ENCODE measurements at regions not wholly inside any gene's neighbourhood (a gene's known extent, or its start where the extent isn't known, plus 50 kb on each side); places are given as distances from the start of the nearest gene placed in this dataset.

DNA sequence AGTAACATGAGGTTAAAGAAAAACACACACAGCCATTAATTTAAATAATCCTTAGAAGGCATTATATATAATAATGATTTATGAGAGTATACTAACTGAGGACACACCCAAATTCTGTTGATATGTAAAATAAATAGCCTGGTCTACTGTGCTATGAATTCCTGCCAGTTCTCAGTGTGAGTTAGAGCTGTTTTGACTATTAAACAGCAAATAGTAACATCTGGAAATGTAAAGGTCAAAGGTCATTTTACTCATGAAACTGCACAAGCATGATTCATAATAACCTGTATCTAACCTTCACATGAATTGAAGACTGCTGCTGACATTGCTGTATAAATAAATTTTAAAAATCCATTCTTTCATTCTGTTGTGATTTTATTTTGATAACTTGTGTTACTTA is 966.7 kb downstream of the SLC6A15 start:
- Mint-ChIP-seq H3K27ac (no peak overlapping the region), H3K9me3 (peaks cover 15 to 16% of the 10 kb centered on the region in 2 donors), H3K36me3 (no peaks in the 10 kb centered on the region), H3K4me1 (no peaks in the 10 kb centered on the region), H3K27me3 (ENCODE audit: low read depth in 2 of 2) (no peaks in the 10 kb centered on the region), H3K4me3 (no peak overlapping the region)
- Histone ChIP-seq H3K9me3 (ENCODE audit: control insufficient read depth, insufficient read depth, low read length) (peaks cover 3% of the 10 kb centered on the region), H3K4me3 (ENCODE audit: low read length) (no peak overlapping the region), H3K36me3 (ENCODE audit: control insufficient read depth, insufficient read depth, low read length) (no peaks in the 10 kb centered on the region), H3K27me3 (ENCODE audit: control insufficient read depth, insufficient read depth, low read length) (no peaks in the 10 kb centered on the region), H3K4me1 (ENCODE audit: control insufficient read depth, insufficient read depth, low read length) (no peaks in the 10 kb centered on the region), H3K27ac (ENCODE audit: low read length) (no peak overlapping the region)
- TF ChIP-seq, protein P1, sequence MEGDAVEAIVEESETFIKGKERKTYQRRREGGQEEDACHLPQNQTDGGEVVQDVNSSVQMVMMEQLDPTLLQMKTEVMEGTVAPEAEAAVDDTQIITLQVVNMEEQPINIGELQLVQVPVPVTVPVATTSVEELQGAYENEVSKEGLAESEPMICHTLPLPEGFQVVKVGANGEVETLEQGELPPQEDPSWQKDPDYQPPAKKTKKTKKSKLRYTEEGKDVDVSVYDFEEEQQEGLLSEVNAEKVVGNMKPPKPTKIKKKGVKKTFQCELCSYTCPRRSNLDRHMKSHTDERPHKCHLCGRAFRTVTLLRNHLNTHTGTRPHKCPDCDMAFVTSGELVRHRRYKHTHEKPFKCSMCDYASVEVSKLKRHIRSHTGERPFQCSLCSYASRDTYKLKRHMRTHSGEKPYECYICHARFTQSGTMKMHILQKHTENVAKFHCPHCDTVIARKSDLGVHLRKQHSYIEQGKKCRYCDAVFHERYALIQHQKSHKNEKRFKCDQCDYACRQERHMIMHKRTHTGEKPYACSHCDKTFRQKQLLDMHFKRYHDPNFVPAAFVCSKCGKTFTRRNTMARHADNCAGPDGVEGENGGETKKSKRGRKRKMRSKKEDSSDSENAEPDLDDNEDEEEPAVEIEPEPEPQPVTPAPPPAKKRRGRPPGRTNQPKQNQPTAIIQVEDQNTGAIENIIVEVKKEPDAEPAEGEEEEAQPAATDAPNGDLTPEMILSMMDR (IDR thresholded peaks at IDR 0.05) = no peak
- intact Hi-C loops (cut with micrococcal nuclease) = no loop called here
- DNase-seq = no peak
- ATAC-seq = no peak

- no peak overlapping the region for H3K4me3 ChIP-seq (ENCODE audit: low read length)
- intact Hi-C loops (cut with micrococcal nuclease) = no loop called here
- peaks cover 3% of the 10 kb centered on the region for H3K9me3 ChIP-seq (ENCODE audit: control insufficient read depth, insufficient read depth, low read length)
- ATAC-seq (no peak), DNase-seq (no peak)
- H3K27me3 ChIP-seq (ENCODE audit: control insufficient read depth, insufficient read depth, low read length) = no peaks in the 10 kb centered on the region
- H3K4me1 ChIP-seq (ENCODE audit: control insufficient read depth, insufficient read depth, low read length) = no peaks in the 10 kb centered on the region
- no peak overlapping the region for H3K4me3 Mint-ChIP-seq
- no peaks in the 10 kb centered on the region for H3K36me3 ChIP-seq (ENCODE audit: control insufficient read depth, insufficient read depth, low read length)
- no peaks in the 10 kb centered on the region for H3K36me3 Mint-ChIP-seq
- TF ChIP-seq, protein P1 (IDR thresholded peaks at IDR 0.05) = no peak
- H3K9me3 Mint-ChIP-seq = peaks cover 4 to 6% of the 10 kb centered on the region in 2 donors
- H3K27me3 Mint-ChIP-seq (ENCODE audit: low read depth in 2 of 2) = no peaks in the 10 kb centered on the region
- no peaks in the 10 kb centered on the region for H3K4me1 Mint-ChIP-seq
- no peak overlapping the region for H3K27ac ChIP-seq (ENCODE audit: low read length)
- H3K27ac Mint-ChIP-seq = no peak overlapping the region
Observed at GRCh38 chr12:83939718-83940117, 972.9 kb downstream of the SLC6A15 start.

DNA sequence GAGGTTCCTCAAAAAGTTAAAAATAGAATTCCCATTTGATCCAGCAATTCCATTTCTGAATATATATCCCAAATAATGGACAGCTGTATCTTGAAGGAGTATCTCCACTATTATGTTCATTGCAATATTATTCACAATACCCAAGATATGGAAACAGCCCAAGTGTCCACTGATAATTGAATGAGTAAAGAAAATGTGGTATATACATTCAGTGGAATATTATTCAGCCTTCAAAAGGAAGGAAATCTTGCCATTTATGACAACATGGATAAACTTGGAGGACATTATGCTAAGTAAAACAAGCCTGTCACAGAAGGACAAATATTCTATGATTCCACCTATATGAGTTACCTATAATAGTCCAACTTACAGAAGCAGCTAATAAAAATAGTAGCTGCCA is 979.0 kb downstream of the SLC6A15 start:
- H3K27ac Mint-ChIP-seq = no peak overlapping the region

DNA sequence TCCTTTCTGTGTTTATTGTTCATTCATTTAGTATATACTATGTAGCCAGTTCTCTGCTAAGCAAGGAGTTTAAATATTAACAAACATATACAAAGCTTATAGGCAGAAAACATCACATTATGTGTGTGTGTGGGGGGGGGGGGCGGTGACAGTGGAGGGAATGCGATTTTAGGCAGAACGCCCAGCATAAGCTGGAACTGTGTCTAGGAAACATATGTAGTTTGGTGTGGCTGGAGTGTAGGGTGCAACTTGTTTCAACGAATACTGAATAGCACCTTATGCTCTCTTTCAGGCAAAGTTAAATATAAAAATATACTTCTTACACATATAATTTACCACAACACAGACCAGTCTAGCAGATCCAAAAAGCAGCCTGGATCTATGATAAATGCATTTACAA is 980.6 kb downstream of the SLC6A15 start:
- H3K4me1 ChIP-seq (ENCODE audit: control insufficient read depth, insufficient read depth, low read length) = no peaks in the 10 kb centered on the region
- ATAC-seq (no peak), DNase-seq (no peak)
- no peaks in the 10 kb centered on the region for H3K27me3 Mint-ChIP-seq (ENCODE audit: low read depth in 2 of 2)
- no peak overlapping the region for H3K4me3 Mint-ChIP-seq
- H3K36me3 ChIP-seq (ENCODE audit: control insufficient read depth, insufficient read depth, low read length) = no peaks in the 10 kb centered on the region
- no peak overlapping the region for H3K27ac ChIP-seq (ENCODE audit: low read length)
- H3K27me3 ChIP-seq (ENCODE audit: control insufficient read depth, insufficient read depth, low read length) = no peaks in the 10 kb centered on the region
- H3K4me1 Mint-ChIP-seq = no peaks in the 10 kb centered on the region
- TF ChIP-seq, protein P1 (IDR thresholded peaks at IDR 0.05) = no peak
- peaks cover 7 to 18% of the 10 kb centered on the region in 2 donors for H3K9me3 Mint-ChIP-seq
- intact Hi-C loops (cut with micrococcal nuclease) = no loop called here
- WGBS (ENCODE audit: insufficient coverage) = 92% methylated on average over 3 of the region's 4 CpGs
- no peaks in the 10 kb centered on the region for H3K9me3 ChIP-seq (ENCODE audit: control insufficient read depth, insufficient read depth, low read length)
- H3K36me3 Mint-ChIP-seq = peaks cover 8% of the 10 kb centered on the region
- H3K27ac Mint-ChIP-seq = no peak overlapping the region
- no peak overlapping the region for H3K4me3 ChIP-seq (ENCODE audit: low read length)

More for the DNA sequence above, 979.0 kb downstream of the SLC6A15 start:
- no peak for ATAC-seq
- Histone ChIP-seq H3K27me3 (ENCODE audit: control insufficient read depth, insufficient read depth, low read length) (no peaks in the 10 kb centered on the region), H3K4me1 (ENCODE audit: control insufficient read depth, insufficient read depth, low read length) (no peaks in the 10 kb centered on the region), H3K36me3 (ENCODE audit: control insufficient read depth, insufficient read depth, low read length) (no peaks in the 10 kb centered on the region), H3K4me3 (ENCODE audit: low read length) (no peak overlapping the region), H3K27ac (ENCODE audit: low read length) (no peak overlapping the region), H3K9me3 (ENCODE audit: control insufficient read depth, insufficient read depth, low read length) (no peaks in the 10 kb centered on the region)
- H3K4me3 Mint-ChIP-seq = no peak overlapping the region
- DNase-seq = no peak
- no peaks in the 10 kb centered on the region for H3K4me1 Mint-ChIP-seq
- no peaks in the 10 kb centered on the region for H3K27me3 Mint-ChIP-seq (ENCODE audit: low read depth in 2 of 2)
- TF ChIP-seq, protein P1 (IDR thresholded peaks at IDR 0.05) = no peak
- intact Hi-C loops (cut with micrococcal nuclease) = no loop called here
- peaks cover 8% of the 10 kb centered on the region for H3K36me3 Mint-ChIP-seq
- peaks cover 7 to 12% of the 10 kb centered on the region in 2 donors for H3K9me3 Mint-ChIP-seq

All from natural killer cell (primary cell).